D721Med (cell line): ENCODE measurements at regions not wholly inside any gene's neighbourhood (a gene's known extent, or its start where the extent isn't known, plus 50 kb on each side); places are given as distances from the start of the nearest gene placed in this dataset.
"Not testable (repeated sequence)": the region's sequence is repeated elsewhere in the genome, so short reads cannot be mapped to it uniquely, and the experiment has no call there.

Experiments
- DNase-seq: peaks from one replicate; pipeline ENCODE4 v3.0.0; 2011; ENCODE audit warnings: low spot score; ENCODE audit not compliant: insufficient read length
- FAIRE-seq: peaks from 2 replicates; lab custom pipeline; 2011; peaks lifted over from hg19 to GRCh38; lab: Jason Lieb, UNC
- CTCF ChIP-seq: IDR thresholded peaks from 2 replicates; pipeline ENCODE4 v1.5.1; 2012; ENCODE audit warnings: mild to moderate bottlenecking, control low read depth; ENCODE audit not compliant: insufficient read depth; ENCODE audit errors: missing control alignments

- no peak for TF ChIP-seq CTCF
- DNase-seq (no peak), FAIRE-seq (no peak)
These were observed 1797.7 kb downstream of the MRPL39 start for GRCh38 chr21:23809573-23809972.

- FAIRE-seq, DNase-seq: not testable (repeated sequence)
These were observed 1800.2 kb downstream of the MRPL39 start for GRCh38 chr21:23806966-23807548.

GRCh38 chr21:23804866-23805265, 1802.4 kb downstream of the MRPL39 start:
- DNase-seq = no peak
- FAIRE-seq = no peak
- no peak for TF ChIP-seq CTCF

- DNase-seq (no peak), FAIRE-seq (no peak)
- no peak for TF ChIP-seq CTCF
These were observed 1806.0 kb downstream of the MRPL39 start for GRCh38 chr21:23801292-23801691.

GRCh38 chr21:23799376-23799775, 1807.9 kb downstream of the MRPL39 start:
- DNase-seq (no peak), FAIRE-seq (no peak)
- no peak for TF ChIP-seq CTCF

- FAIRE-seq (no peak), DNase-seq (no peak)
- TF ChIP-seq CTCF = no peak
These were observed 1815.0 kb downstream of the MRPL39 start for GRCh38 chr21:23792300-23792699.

- TF ChIP-seq CTCF = no peak
- FAIRE-seq (no peak), DNase-seq (no peak)
These were observed 1817.4 kb downstream of the MRPL39 start for GRCh38 chr21:23789864-23790263.

GRCh38 chr21:23780326-23780725, 1827.0 kb downstream of the MRPL39 start:
- TF ChIP-seq CTCF = no peak
- DNase-seq (no peak), FAIRE-seq (no peak)
